ENCODE measurements at regions not wholly inside any gene's neighbourhood (a gene's known extent, or its start where the extent isn't known, plus 50 kb on each side); places are given as distances from the start of the nearest gene placed in this dataset.
A peak's percentile ranks its signal among the peaks of the same experiment; 100 is the strongest.
"Not testable (repeated sequence)": the region's sequence is repeated elsewhere in the genome, so short reads cannot be mapped to it uniquely, and the experiment has no call there.

DNA sequence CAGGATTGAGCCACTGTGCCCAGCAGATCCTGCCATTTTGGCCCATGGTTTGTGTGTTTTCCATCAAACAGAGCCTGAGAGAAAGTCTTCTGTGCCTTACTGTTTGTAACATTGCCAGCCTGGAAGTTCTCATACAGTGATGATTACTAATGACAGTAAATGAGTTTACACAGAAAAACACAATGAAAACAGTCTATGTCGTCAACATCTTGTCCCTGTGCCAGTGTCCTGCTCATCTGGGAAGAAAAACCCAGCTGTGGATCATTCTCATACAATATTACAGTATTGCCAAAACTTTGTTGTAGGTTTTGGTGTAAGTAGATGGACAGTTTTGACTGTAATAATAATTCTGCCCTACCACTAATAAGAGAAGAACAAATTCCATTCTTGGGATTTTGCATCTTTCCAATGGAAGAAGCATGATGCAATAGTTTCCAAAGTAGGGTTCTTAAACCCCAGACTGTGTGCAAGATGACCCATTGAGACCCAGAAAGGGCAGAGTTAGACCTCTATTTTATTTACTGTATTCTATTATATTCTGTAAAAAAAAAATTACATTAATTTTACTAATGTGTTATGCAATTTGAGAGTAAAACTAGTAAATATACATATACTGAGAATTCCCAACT lies 135.0 kb upstream of the JARID2 start:
- intact Hi-C loops (cut with micrococcal nuclease) = no loop called here
- ATAC-seq (no peak), DNase-seq (no peak)

- intact Hi-C loops (cut with micrococcal nuclease); ATAC-seq; DNase-seq: not testable (repeated sequence)
Observed at GRCh38 chr6:15111576-15111975, 134.3 kb upstream of the JARID2 start.

- DNase-seq (no peak), ATAC-seq (no peak)
- intact Hi-C loops (cut with micrococcal nuclease) = no loop called here
Observed at GRCh38 chr6:15113587-15113986, 132.3 kb upstream of the JARID2 start.

GRCh38 chr6:15114061-15114460 lies 131.8 kb upstream of the JARID2 start:
- intact Hi-C loops (cut with micrococcal nuclease) = no loop called here
- DNase-seq (no peak), ATAC-seq (peak; percentile 68)

- no peak for DNase-seq
- intact Hi-C loops (cut with micrococcal nuclease) = no loop called here
- ATAC-seq = no peak
Observed at GRCh38 chr6:15116889-15117288, 129.0 kb upstream of the JARID2 start.

DNA sequence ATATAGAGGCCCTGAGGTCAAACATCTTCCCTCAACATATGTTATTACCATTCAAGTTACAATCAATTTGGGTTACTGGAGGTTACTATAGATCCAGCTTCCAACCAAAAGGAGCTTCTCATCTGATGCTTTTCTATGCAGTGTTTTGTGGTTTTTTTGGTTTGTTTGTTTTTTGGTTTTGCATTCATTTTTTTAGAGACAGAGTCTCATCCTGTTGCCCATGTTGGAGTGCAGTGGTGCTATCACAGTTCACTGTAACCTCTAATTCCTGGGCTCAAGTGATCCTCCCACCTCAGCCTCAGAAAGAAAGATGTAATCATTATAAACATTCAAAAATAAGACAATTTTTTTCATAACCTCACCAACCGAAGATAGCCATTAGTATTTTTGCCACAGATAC lies 124.4 kb upstream of the JARID2 start:
- DNase-seq = no peak
- intact Hi-C loops (cut with micrococcal nuclease) = no loop called here
- ATAC-seq = no peak

- no peak for ATAC-seq
- intact Hi-C loops (cut with micrococcal nuclease) = no loop called here
- no peak for DNase-seq
Observed at GRCh38 chr6:15121977-15122550, 123.8 kb upstream of the JARID2 start.

DNA sequence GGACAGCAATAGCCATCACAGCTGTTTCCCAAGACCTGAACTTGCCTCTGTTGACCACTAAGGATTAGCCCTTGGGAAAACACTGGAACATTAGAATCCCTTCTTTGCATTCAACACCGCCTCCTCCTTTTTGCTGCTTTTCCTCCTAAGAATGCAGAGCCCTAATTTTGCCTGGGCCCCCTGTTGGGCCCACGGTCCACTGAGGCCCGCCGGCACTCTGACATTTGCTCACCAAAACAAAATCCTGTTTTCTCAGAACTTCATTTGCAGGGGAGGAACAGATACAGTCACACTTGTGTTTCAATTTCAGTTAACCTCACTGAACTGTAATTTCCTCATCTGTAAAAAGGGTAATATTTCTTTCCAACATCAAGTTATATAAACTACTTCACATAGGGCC lies 116.0 kb upstream of the JARID2 start:
- DNase-seq = no peak
- intact Hi-C loops (cut with micrococcal nuclease) = no loop called here
- no peak for ATAC-seq

GRCh38 chr6:15131234-15131633 lies 114.6 kb upstream of the JARID2 start:
- no peak for DNase-seq
- no peak for ATAC-seq
- intact Hi-C loops (cut with micrococcal nuclease) = no loop called here

- intact Hi-C loops (cut with micrococcal nuclease) = no loop called here
- no peak for ATAC-seq
- DNase-seq = no peak
Observed at GRCh38 chr6:15131651-15132061, 114.2 kb upstream of the JARID2 start.

- intact Hi-C loops (cut with micrococcal nuclease) = no loop called here
- ATAC-seq = no peak
- no peak for DNase-seq
Observed at GRCh38 chr6:15132167-15132566, 113.7 kb upstream of the JARID2 start.

- DNase-seq (no peak), ATAC-seq (no peak)
- intact Hi-C loops (cut with micrococcal nuclease) = no loop called here
Observed at GRCh38 chr6:15132854-15133670, 112.8 kb upstream of the JARID2 start.

DNA sequence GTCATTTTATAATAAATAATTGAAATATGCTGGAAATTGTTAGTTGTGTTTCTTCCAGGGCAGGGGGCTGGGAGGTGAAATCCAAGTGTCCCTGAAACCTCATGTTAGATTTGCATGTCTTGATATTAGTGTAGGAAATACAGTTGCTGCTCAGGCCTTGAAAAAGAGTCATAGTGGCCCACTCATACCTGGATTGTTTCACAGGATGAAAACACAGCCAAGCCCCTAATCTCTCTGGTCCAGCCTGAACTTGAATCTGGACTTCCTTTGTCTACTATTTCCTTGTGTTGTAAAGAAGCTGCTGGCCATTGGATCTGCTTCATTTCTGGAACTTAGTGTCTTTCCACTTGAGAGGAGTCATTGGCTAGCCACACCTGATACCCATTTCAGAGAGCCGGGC lies 108.8 kb upstream of the JARID2 start:
- DNase-seq (no peak), ATAC-seq (no peak)
- intact Hi-C loops (cut with micrococcal nuclease) = no loop called here

- no peak for DNase-seq
- intact Hi-C loops (cut with micrococcal nuclease) = no loop called here
- no peak for ATAC-seq
Observed at GRCh38 chr6:15143086-15143485, 102.8 kb upstream of the JARID2 start.

- intact Hi-C loops (cut with micrococcal nuclease) = no loop called here
- DNase-seq = no peak
- no peak for ATAC-seq
Observed at GRCh38 chr6:15143540-15143939, 102.3 kb upstream of the JARID2 start.

DNA sequence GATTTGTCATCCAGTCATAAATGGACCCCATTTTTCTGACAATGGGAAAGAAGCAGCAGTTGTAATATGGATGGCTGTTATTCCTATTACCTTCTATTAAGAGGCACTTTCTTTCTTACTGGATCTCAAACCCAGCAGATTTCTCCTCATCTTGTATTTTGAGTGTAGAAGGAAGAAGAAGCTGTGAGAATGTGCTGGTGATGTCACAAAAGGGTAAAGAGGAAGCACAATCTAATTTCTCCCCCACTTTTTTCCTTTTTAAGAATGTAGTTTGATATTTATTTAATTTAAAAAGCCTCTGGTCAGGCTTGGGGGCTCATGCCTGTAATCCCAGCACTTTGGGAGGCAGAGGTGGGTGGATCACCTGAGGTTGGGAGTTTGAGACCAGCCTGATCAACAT lies 100.0 kb upstream of the JARID2 start:
- DNase-seq = no peak
- intact Hi-C loops (cut with micrococcal nuclease) = no loop called here
- no peak for ATAC-seq

- DNase-seq (no peak), ATAC-seq (peak; percentile 65)
- intact Hi-C loops (cut with micrococcal nuclease) = no loop called here
Observed at GRCh38 chr6:15147827-15148226, 98.0 kb upstream of the JARID2 start.

DNA sequence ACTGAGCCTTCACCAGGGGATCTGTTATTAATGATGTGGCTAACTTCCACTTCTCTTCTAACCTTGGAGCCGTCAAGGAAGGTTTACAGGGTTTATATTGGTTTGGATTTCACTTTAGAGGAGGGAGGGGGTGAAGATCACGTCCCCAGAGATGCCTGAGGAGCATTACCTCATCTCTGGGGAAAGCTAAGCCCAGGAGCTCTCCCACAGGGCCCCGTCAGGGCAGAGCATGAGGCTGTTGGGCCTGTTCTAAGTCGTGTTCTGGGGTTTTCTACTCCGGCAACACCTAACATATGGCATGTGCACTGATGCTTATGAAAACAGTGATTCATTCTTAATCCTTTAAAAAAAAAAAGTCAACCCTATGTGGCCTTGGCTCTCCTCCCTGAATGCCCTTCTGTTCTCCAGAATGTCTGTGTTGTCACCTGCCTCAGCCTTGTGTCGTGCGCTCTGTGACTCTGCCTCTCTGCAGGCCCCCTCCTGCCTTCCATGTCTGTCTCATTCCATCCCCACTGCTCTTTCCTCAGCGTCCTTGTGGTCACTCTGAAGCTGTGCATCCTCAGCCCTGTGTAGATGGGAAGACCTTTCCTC lies 97.4 kb upstream of the JARID2 start:
- intact Hi-C loops (cut with micrococcal nuclease) = no loop called here
- no peak for DNase-seq
- no peak for ATAC-seq

GRCh38 chr6:15150207-15150606 lies 95.7 kb upstream of the JARID2 start:
- intact Hi-C loops (cut with micrococcal nuclease) = no loop called here
- no peak for DNase-seq
- ATAC-seq = no peak

DNA sequence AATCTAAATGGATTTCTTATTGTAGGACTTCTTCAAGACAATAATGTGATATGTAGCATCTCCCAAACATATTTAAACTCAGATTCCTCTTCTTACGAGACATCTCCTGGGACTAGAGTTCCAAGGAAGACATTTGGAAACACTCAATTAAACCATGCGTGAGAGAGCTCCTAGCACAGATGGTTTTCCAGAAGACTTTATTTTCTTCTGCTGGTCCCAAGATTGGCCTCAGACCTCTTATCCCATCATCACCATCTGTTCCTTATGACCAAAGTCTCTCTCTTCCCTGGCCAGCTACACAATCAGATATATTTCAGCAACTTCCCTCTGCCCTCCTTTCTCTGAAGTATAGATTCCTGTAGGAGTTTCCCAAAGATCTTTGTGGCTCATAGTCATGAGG lies 93.2 kb upstream of the JARID2 start:
- peak; percentile 50 for ATAC-seq
- intact Hi-C loops (cut with micrococcal nuclease) = no loop called here
- no peak for DNase-seq
